Aorta (tissue), 5 donors: ENCODE measurements at regions not wholly inside any gene's neighbourhood (a gene's known extent, or its start where the extent isn't known, plus 50 kb on each side); places are given as distances from the start of the nearest gene placed in this dataset.

Experiments
- ATAC-seq: fragments of 200-7000 bp; cut with Tn5 transposase; one replicate; pipeline ENCODE4 v1.9.1; 2022; ENCODE audit warnings: moderate library complexity; ENCODE audit not compliant: low FRiP score
- DNase-seq, 2 donors: peaks; one replicate each; pipeline ENCODE4 v3.0.0-alpha.2; 2020
- H3K27ac ChIP-seq, 2 donors: one replicate each; pipeline ENCODE4 v1.5.1; 2013; ENCODE audit warnings: low read length in 2 of 2, mild to moderate bottlenecking in 2 of 2, moderate library complexity in 2 of 2, control low read depth in 1 of 2, inconsistent platforms in 1 of 2, low read depth in 1 of 2
- H3K27me3 ChIP-seq, 2 donors: one replicate each; pipeline ENCODE4 v1.6.1; 2013; ENCODE audit warnings: control low read depth in 1 of 2, low read length in 1 of 2, mild to moderate bottlenecking in 1 of 2, moderate library complexity in 1 of 2; ENCODE audit not compliant: insufficient read depth in 2 of 2, control insufficient read depth in 1 of 2
- H3K36me3 ChIP-seq, 2 donors: one replicate each; pipeline ENCODE4 v1.6.1; 2013; ENCODE audit warnings: control low read depth in 1 of 2, low read length in 1 of 2, mild to moderate bottlenecking in 1 of 2; ENCODE audit not compliant: insufficient read depth in 2 of 2, control insufficient read depth in 1 of 2
- H3K4me1 ChIP-seq, 2 donors: one replicate each; pipeline ENCODE4 v1.6.1; 2013; ENCODE audit warnings: low read length in 2 of 2, control low read depth in 1 of 2, mild to moderate bottlenecking in 1 of 2, moderate library complexity in 1 of 2; ENCODE audit not compliant: insufficient read depth in 2 of 2, control insufficient read depth in 1 of 2
- H3K4me3 ChIP-seq, 2 donors: one replicate each; pipeline ENCODE4 v1.5.1; 2013; ENCODE audit warnings: low read length in 2 of 2, control low read depth in 1 of 2, mild to moderate bottlenecking in 1 of 2
- H3K9me3 ChIP-seq: one replicate; pipeline ENCODE4 v1.6.1; 2013; ENCODE audit warnings: mild to moderate bottlenecking, low read length; ENCODE audit not compliant: control insufficient read depth
- WGBS, 2 donors: extraction: QIAGEN DNeasy Blood & Tissue Kit; methylation state at CpG; one replicate each; pipeline ENCODE4 v1.1.7; 2013; 5-methylcytosine and 5-hydroxymethylcytosine counted together
- intact Hi-C, 2 donors: fragments of 100-400 bp; cut with DNase I; formaldehyde crosslinking; loops; one replicate each; pipeline versions ENCODE4 v1.14.2 to v1.15.0; 2022
- donor health status: healthy with polysubstance abuse.
- donor health status: Bipolar disorder and iron deficiency.
- donor health status: DM: no; HTN: no; CAD: no.
- donor health status: DM: no; HTN: no; CAD: no.
- donor health status: DM: yes; HTN: yes; CAD: no.

GRCh38 chr2:8177566-8177965 lies 504.3 kb upstream of the ID2 start:
- no peak overlapping the region for H3K27ac ChIP-seq
- H3K4me3 ChIP-seq, result no peak overlapping the region
- 87 to 94% methylated on average over 2 of the region's 2 CpGs for WGBS, 2 donors
- no peaks in the 10 kb centered on the region for H3K36me3 ChIP-seq
- no peaks in the 10 kb centered on the region for H3K4me1 ChIP-seq
- intact Hi-C loops, result loop anchor here in 1 of 2 donors (10.0 kb wide), 1 partner anchor 127 kb away; no protein-coding TSS in a partner anchor
- H3K27me3 ChIP-seq, result no peaks in the 10 kb centered on the region
- no peak for DNase-seq
- H3K9me3 ChIP-seq, result no peaks in the 10 kb centered on the region
- ATAC-seq, result no peak

GRCh38 chr2:8178911-8179310 lies 502.9 kb upstream of the ID2 start:
- no peak overlapping the region for H3K4me3 ChIP-seq
- intact Hi-C loops, result loop anchor here in 1 of 2 donors (10.0 kb wide), 1 partner anchor 126 kb away; no protein-coding TSS in a partner anchor
- ATAC-seq (no peak), DNase-seq (no peak)
- no peaks in the 10 kb centered on the region for H3K9me3 ChIP-seq
- no peak overlapping the region for H3K27ac ChIP-seq
- no peaks in the 10 kb centered on the region for H3K4me1 ChIP-seq
- H3K27me3 ChIP-seq, result no peaks in the 10 kb centered on the region
- 86 to 93% methylated on average over 7 of the region's 7 CpGs for WGBS, 2 donors
- H3K36me3 ChIP-seq, result no peaks in the 10 kb centered on the region

GRCh38 chr2:8189316-8189715 lies 492.5 kb upstream of the ID2 start:
- no peak overlapping the region for H3K27ac ChIP-seq
- no peak overlapping the region for H3K4me3 ChIP-seq
- no peaks in the 10 kb centered on the region for H3K27me3 ChIP-seq
- no peaks in the 10 kb centered on the region for H3K4me1 ChIP-seq
- no peaks in the 10 kb centered on the region for H3K9me3 ChIP-seq
- whole genome bisulfite sequencing, 2 donors, result 92 to 93% methylated on average over 6 of the region's 6 CpGs
- no peaks in the 10 kb centered on the region for H3K36me3 ChIP-seq
- intact Hi-C loops, result no loop called here
- ATAC-seq (no peak), DNase-seq (no peak)

- DNase-seq (no peak), ATAC-seq (no peak)
- Histone ChIP-seq H3K9me3 (no peaks in the 10 kb centered on the region), H3K4me3 (no peak overlapping the region), H3K27me3 (no peaks in the 10 kb centered on the region), H3K4me1 (no peaks in the 10 kb centered on the region), H3K36me3 (no peaks in the 10 kb centered on the region), H3K27ac (no peak overlapping the region)
- intact Hi-C loops, result no loop called here
- WGBS, 2 donors, result 39 to 45% methylated on average over 1 of the region's 1 CpG
These were observed 491.6 kb upstream of the ID2 start for GRCh38 chr2:8190279-8190678.

- no peak overlapping the region for H3K27ac ChIP-seq
- 91 to 92% methylated on average over 4 of the region's 4 CpGs for WGBS, 2 donors
These were observed 490.4 kb upstream of the ID2 start for GRCh38 chr2:8191427-8191826.

GRCh38 chr2:8193146-8193545 lies 488.7 kb upstream of the ID2 start:
- WGBS, 2 donors, result 94% methylated on average over 2 of the region's 2 CpGs
- no peak for ATAC-seq
- intact Hi-C loops, result no loop called here

More at GRCh38 chr2:8191427-8191826, 490.4 kb upstream of the ID2 start:
- Histone ChIP-seq H3K9me3 (no peaks in the 10 kb centered on the region), H3K4me3 (no peak overlapping the region), H3K4me1 (no peaks in the 10 kb centered on the region), H3K36me3 (no peaks in the 10 kb centered on the region), H3K27me3 (no peaks in the 10 kb centered on the region)
- intact Hi-C loops, result no loop called here
- ATAC-seq (no peak), DNase-seq (no peak)

GRCh38 chr2:8193686-8194615 lies 487.9 kb upstream of the ID2 start:
- Histone ChIP-seq H3K4me1 (no peaks in the 10 kb centered on the region), H3K27ac (no peak overlapping the region), H3K4me3 (no peak overlapping the region), H3K27me3 (no peaks in the 10 kb centered on the region), H3K36me3 (no peaks in the 10 kb centered on the region), H3K9me3 (no peaks in the 10 kb centered on the region)
- intact Hi-C loops, result no loop called here
- no peak for ATAC-seq
- 88 to 89% methylated on average over 15 of the region's 15 CpGs for WGBS, 2 donors
- DNase-seq, result no peak

More at GRCh38 chr2:8193146-8193545, 488.7 kb upstream of the ID2 start:
- H3K4me3 ChIP-seq, result no peak overlapping the region
- H3K27me3 ChIP-seq, result no peaks in the 10 kb centered on the region
- H3K9me3 ChIP-seq, result no peaks in the 10 kb centered on the region
- H3K4me1 ChIP-seq, result no peaks in the 10 kb centered on the region
- H3K27ac ChIP-seq, result no peak overlapping the region
- DNase-seq, result no peak
- H3K36me3 ChIP-seq, result no peaks in the 10 kb centered on the region

- DNase-seq (no peak), ATAC-seq (no peak)
- no peak overlapping the region for H3K27ac ChIP-seq
- H3K36me3 ChIP-seq, result no peaks in the 10 kb centered on the region
- no peaks in the 10 kb centered on the region for H3K4me1 ChIP-seq
- 77 to 86% methylated on average over 1 of the region's 1 CpG for WGBS, 2 donors
- H3K9me3 ChIP-seq, result no peaks in the 10 kb centered on the region
- intact Hi-C loops, result no loop called here
- H3K4me3 ChIP-seq, result no peak overlapping the region
- no peaks in the 10 kb centered on the region for H3K27me3 ChIP-seq
These were observed 486.1 kb upstream of the ID2 start for GRCh38 chr2:8195784-8196183.

- Histone ChIP-seq H3K4me3 (no peak overlapping the region), H3K27ac (no peak overlapping the region), H3K9me3 (no peaks in the 10 kb centered on the region), H3K4me1 (no peaks in the 10 kb centered on the region), H3K36me3 (no peaks in the 10 kb centered on the region), H3K27me3 (no peaks in the 10 kb centered on the region)
- ATAC-seq (no peak), DNase-seq (no peak)
- intact Hi-C loops, result no loop called here
- 86 to 90% methylated on average over 3 of the region's 3 CpGs for WGBS, 2 donors
These were observed 485.5 kb upstream of the ID2 start for GRCh38 chr2:8196316-8196715.
